GM13976 (cell line): ENCODE measurements at regions not wholly inside any gene's neighbourhood (a gene's known extent, or its start where the extent isn't known, plus 50 kb on each side); places are given as distances from the start of the nearest gene placed in this dataset.

Experiments used
- DNase-seq: peaks from one replicate; pipeline ENCODE4 v3.0.0; 2012; ENCODE audit warnings: low spot score
- in situ Hi-C: fragments of 300-500 bp; cut with MboI; formaldehyde crosslinking; loops from one replicate; pipeline ENCODE4 v1.12.0; 2022; ENCODE audit warnings: low sequenced_read_pairs, mixed read lengths, inconsistent platforms; ENCODE audit not compliant: unreplicated experiment
- TF ChIP-seq, protein P1 (sequence below): IDR thresholded peaks from 2 replicates; pipeline ENCODE4 v1.5.1; 2012; ENCODE audit warnings: borderline replicate concordance, mild to moderate bottlenecking; ENCODE audit not compliant: insufficient read depth; ENCODE audit errors: extremely low read depth, missing control alignments, control extremely low read depth

DNA sequence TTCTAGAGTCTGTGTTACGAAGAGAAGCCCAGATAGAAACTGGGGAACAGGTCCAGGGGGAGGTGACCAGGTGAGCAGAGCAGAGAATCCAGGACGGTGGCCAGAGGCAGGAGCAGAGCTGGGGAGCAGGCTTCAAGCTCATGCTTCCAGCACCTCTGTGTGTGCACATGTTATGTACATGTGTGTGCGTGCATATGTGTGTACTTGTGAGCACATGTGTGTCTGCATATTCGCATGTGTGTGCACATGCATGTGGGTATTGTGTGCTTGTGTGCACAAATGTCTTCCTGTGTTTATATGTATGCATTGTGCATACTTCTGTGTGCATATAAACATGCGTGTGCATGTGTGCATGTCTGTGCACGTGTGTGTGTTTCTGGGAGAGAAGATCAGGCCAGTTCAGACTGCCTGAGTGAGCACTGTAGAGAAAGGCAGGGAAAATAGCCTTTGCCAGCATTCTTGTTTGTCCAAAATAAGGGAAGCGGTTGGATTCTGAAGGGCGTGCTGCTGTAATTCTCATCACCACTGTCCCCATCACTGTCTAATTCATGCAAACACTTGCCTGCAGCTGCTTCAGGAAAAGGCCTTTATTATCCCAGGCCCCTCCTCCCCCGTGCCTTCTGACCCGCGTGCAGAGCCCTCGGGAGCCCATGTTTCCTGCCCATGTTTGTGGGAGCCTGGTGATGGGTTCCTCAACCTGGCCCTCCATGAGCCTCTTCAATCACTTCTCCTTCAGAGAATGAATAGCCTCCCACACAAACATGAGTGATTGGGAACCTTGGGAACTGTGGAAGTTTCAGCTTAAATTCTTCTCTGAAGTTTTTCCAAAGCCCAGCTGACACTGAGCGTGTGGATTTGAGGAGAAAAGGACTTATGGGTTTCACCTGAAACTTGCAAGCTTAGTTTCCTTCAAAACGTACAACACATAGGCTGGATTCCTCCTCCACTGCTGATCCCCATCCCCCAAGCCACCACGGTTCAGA, 161.7 kb upstream of the AFDN start:
- TF ChIP-seq, protein P1, sequence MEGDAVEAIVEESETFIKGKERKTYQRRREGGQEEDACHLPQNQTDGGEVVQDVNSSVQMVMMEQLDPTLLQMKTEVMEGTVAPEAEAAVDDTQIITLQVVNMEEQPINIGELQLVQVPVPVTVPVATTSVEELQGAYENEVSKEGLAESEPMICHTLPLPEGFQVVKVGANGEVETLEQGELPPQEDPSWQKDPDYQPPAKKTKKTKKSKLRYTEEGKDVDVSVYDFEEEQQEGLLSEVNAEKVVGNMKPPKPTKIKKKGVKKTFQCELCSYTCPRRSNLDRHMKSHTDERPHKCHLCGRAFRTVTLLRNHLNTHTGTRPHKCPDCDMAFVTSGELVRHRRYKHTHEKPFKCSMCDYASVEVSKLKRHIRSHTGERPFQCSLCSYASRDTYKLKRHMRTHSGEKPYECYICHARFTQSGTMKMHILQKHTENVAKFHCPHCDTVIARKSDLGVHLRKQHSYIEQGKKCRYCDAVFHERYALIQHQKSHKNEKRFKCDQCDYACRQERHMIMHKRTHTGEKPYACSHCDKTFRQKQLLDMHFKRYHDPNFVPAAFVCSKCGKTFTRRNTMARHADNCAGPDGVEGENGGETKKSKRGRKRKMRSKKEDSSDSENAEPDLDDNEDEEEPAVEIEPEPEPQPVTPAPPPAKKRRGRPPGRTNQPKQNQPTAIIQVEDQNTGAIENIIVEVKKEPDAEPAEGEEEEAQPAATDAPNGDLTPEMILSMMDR = no peak
- in situ Hi-C loops = no loop called here
- DNase-seq = no peak

GRCh38 chr6:167665698-167666330, 160.9 kb upstream of the AFDN start:
- in situ Hi-C loops = no loop called here
- no peak for DNase-seq
- TF ChIP-seq, protein P1 = no peak

GRCh38 chr6:167666571-167667203, 160.0 kb upstream of the AFDN start:
- no peak for DNase-seq
- TF ChIP-seq, protein P1 = no peak
- in situ Hi-C loops = no loop called here

- TF ChIP-seq, protein P1 = no peak
- no peak for DNase-seq
- in situ Hi-C loops = no loop called here
These were observed 159.3 kb upstream of the AFDN start for GRCh38 chr6:167667204-167668018.

DNA sequence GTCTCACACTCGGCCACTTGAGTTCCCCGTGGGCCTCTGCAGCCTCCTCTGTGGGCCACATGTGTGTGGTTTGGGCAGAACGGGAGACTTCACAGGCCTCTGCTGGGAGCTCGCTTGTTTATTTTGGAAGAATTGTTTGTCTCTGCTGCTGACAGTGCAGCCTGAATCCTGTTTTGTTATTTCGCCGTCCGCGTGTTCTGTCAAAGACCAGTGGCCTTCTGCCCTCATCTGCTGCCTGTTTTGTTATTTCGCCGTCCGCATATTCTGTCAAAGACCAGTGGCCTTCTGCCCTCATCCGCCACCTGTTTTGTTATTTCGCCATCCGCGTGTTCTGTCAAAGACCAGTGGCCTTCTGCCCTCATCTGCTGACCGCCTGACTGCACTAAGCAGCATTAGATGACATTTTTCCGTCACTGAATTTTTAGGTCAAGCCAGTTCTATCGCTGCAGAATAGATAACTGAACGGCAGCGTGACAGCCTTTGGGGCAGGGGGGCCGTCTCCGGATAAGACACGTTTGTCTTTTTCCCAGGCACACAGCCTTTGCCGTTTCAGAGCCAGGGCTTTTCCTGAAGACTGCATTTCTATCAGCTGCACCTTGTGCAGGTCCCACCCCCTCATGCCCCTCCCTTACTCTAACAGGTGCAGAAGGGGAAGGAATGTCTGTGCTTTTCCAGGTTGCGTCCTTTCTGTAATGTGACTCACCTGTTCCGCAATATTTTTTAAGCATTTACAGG, 158.5 kb upstream of the AFDN start:
- in situ Hi-C loops = no loop called here
- no peak for DNase-seq
- TF ChIP-seq, protein P1 = no peak
